ENCODE measurements at regions not wholly inside any gene's neighbourhood (a gene's known extent, or its start where the extent isn't known, plus 50 kb on each side); places are given as distances from the start of the nearest gene placed in this dataset.

- no peaks in the 10 kb centered on the region for H3K9me3 ChIP-seq (ENCODE audit: control insufficient read depth, insufficient read depth, low read length)
- no peaks in the 10 kb centered on the region for H4K20me1 ChIP-seq (ENCODE audit: control insufficient read depth, insufficient read depth, low read depth, low read length)
- no peak overlapping the region for H3K4me2 ChIP-seq (ENCODE audit: low read length)
- H3F3A ChIP-seq (ENCODE audit: control insufficient read depth, insufficient read depth), result no peaks in the 10 kb centered on the region
- TF ChIP-seq, protein P1, sequence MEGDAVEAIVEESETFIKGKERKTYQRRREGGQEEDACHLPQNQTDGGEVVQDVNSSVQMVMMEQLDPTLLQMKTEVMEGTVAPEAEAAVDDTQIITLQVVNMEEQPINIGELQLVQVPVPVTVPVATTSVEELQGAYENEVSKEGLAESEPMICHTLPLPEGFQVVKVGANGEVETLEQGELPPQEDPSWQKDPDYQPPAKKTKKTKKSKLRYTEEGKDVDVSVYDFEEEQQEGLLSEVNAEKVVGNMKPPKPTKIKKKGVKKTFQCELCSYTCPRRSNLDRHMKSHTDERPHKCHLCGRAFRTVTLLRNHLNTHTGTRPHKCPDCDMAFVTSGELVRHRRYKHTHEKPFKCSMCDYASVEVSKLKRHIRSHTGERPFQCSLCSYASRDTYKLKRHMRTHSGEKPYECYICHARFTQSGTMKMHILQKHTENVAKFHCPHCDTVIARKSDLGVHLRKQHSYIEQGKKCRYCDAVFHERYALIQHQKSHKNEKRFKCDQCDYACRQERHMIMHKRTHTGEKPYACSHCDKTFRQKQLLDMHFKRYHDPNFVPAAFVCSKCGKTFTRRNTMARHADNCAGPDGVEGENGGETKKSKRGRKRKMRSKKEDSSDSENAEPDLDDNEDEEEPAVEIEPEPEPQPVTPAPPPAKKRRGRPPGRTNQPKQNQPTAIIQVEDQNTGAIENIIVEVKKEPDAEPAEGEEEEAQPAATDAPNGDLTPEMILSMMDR (IDR thresholded peaks at IDR 0.05; ENCODE audit: low read depth, low read length, poor library complexity, severe bottlenecking), result no peak
- TF ChIP-seq EZH2phosphoT487 (IDR thresholded peaks at IDR 0.05; ENCODE audit: borderline replicate concordance, low read length), result no peak
- no peak overlapping the region for H3K27ac ChIP-seq (ENCODE audit: low read depth, low read length)
- H3K36me3 ChIP-seq (ENCODE audit: control insufficient read depth, low read length), result no peaks in the 10 kb centered on the region
- no peaks in the 10 kb centered on the region for H3K27me3 ChIP-seq (ENCODE audit: control insufficient read depth, low read length)
- no peaks in the 10 kb centered on the region for H3K79me2 ChIP-seq (ENCODE audit: control insufficient read depth, low read length)
- no peak overlapping the region for H3K4me3 ChIP-seq (ENCODE audit: low read length)
- no peaks in the 10 kb centered on the region for H3K4me1 ChIP-seq (ENCODE audit: control insufficient read depth, low read length)
- no peaks in the 10 kb centered on the region for H3K9me2 ChIP-seq (replicated peaks; ENCODE audit: control insufficient read depth, low read length)
These were observed 1600.2 kb downstream of the PCDH9 start for GRCh38 chr13:65629926-65630325.

DNA sequence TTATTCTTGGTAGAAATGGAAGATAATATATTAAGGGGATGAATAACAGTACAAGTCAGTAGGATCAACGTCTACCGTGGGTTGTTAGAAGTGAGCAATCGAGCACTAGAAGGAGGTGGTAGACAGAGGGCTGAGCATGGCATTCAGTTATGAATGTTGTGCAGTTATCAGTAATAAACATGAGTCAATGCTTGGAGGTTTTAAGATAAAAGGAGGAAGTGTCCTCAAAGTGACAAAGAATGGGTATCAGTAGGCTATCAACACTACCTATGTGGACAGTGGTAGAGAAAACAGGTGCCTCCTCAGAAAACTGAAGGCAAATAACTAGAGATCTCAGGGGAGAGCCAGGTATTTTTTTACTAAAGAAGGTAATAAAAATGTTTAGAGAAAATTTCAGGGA, 1607.0 kb downstream of the PCDH9 start:
- no peak for TF ChIP-seq EZH2phosphoT487 (IDR thresholded peaks at IDR 0.05; ENCODE audit: borderline replicate concordance, low read length)
- TF ChIP-seq, protein P1 (IDR thresholded peaks at IDR 0.05; ENCODE audit: low read depth, low read length, poor library complexity, severe bottlenecking), result no peak
- H3F3A ChIP-seq (ENCODE audit: control insufficient read depth, insufficient read depth), result no peaks in the 10 kb centered on the region
- no peaks in the 10 kb centered on the region for H3K27me3 ChIP-seq (ENCODE audit: control insufficient read depth, low read length)
- no peaks in the 10 kb centered on the region for H3K36me3 ChIP-seq (ENCODE audit: control insufficient read depth, low read length)
- H3K9me3 ChIP-seq (ENCODE audit: control insufficient read depth, insufficient read depth, low read length), result no peaks in the 10 kb centered on the region
- H3K9me2 ChIP-seq (replicated peaks; ENCODE audit: control insufficient read depth, low read length), result no peaks in the 10 kb centered on the region
- no peak overlapping the region for H3K4me3 ChIP-seq (ENCODE audit: low read length)
- no peaks in the 10 kb centered on the region for H4K20me1 ChIP-seq (ENCODE audit: control insufficient read depth, insufficient read depth, low read depth, low read length)
- no peak overlapping the region for H3K27ac ChIP-seq (ENCODE audit: low read depth, low read length)
- H3K4me2 ChIP-seq (ENCODE audit: low read length), result no peak overlapping the region
- no peaks in the 10 kb centered on the region for H3K4me1 ChIP-seq (ENCODE audit: control insufficient read depth, low read length)
- no peaks in the 10 kb centered on the region for H3K79me2 ChIP-seq (ENCODE audit: control insufficient read depth, low read length)

DNA sequence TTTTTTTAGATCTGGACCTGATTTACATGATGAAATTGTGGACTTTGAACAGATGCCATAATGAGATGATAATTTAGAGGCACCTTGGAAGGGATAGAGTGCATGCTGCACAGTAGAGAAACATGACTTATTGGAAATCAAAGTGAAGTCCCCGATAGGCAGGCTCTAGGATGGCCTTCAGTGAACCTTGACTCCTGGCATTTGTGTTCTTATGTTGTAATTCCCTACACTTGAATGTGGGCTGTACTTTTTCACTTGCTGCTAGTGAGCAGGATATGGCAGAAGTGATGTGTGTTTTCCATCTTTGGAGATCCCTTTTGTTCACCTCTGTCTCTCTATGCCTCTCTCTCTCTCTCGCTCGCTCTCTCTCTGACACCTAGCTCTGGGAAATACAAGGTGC, 1614.6 kb downstream of the PCDH9 start:
- no peak overlapping the region for H3K4me3 ChIP-seq (ENCODE audit: low read length)
- H3K79me2 ChIP-seq (ENCODE audit: control insufficient read depth, low read length), result no peaks in the 10 kb centered on the region
- no peaks in the 10 kb centered on the region for H3K36me3 ChIP-seq (ENCODE audit: control insufficient read depth, low read length)
- no peaks in the 10 kb centered on the region for H3K4me1 ChIP-seq (ENCODE audit: control insufficient read depth, low read length)
- H4K20me1 ChIP-seq (ENCODE audit: control insufficient read depth, insufficient read depth, low read depth, low read length), result no peaks in the 10 kb centered on the region
- no peak overlapping the region for H3K27ac ChIP-seq (ENCODE audit: low read depth, low read length)
- H3K9me3 ChIP-seq (ENCODE audit: control insufficient read depth, insufficient read depth, low read length), result no peaks in the 10 kb centered on the region
- H3K27me3 ChIP-seq (ENCODE audit: control insufficient read depth, low read length), result no peaks in the 10 kb centered on the region
- H3F3A ChIP-seq (ENCODE audit: control insufficient read depth, insufficient read depth), result no peaks in the 10 kb centered on the region
- TF ChIP-seq EZH2phosphoT487 (IDR thresholded peaks at IDR 0.05; ENCODE audit: borderline replicate concordance, low read length), result no peak
- TF ChIP-seq, protein P1 (IDR thresholded peaks at IDR 0.05; ENCODE audit: low read depth, low read length, poor library complexity, severe bottlenecking), result no peak
- no peak overlapping the region for H3K4me2 ChIP-seq (ENCODE audit: low read length)
- H3K9me2 ChIP-seq (replicated peaks; ENCODE audit: control insufficient read depth, low read length), result no peaks in the 10 kb centered on the region

- H3K4me2 ChIP-seq (ENCODE audit: low read length), result no peak overlapping the region
- no peaks in the 10 kb centered on the region for H3K27me3 ChIP-seq (ENCODE audit: control insufficient read depth, low read length)
- no peaks in the 10 kb centered on the region for H3K4me1 ChIP-seq (ENCODE audit: control insufficient read depth, low read length)
- no peaks in the 10 kb centered on the region for H3F3A ChIP-seq (ENCODE audit: control insufficient read depth, insufficient read depth)
- H3K27ac ChIP-seq (ENCODE audit: low read depth, low read length), result no peak overlapping the region
- no peaks in the 10 kb centered on the region for H4K20me1 ChIP-seq (ENCODE audit: control insufficient read depth, insufficient read depth, low read depth, low read length)
- no peaks in the 10 kb centered on the region for H3K9me3 ChIP-seq (ENCODE audit: control insufficient read depth, insufficient read depth, low read length)
- no peaks in the 10 kb centered on the region for H3K36me3 ChIP-seq (ENCODE audit: control insufficient read depth, low read length)
- no peaks in the 10 kb centered on the region for H3K9me2 ChIP-seq (replicated peaks; ENCODE audit: control insufficient read depth, low read length)
- H3K4me3 ChIP-seq (ENCODE audit: low read length), result no peak overlapping the region
- H3K79me2 ChIP-seq (ENCODE audit: control insufficient read depth, low read length), result no peaks in the 10 kb centered on the region
- TF ChIP-seq, protein P1 (IDR thresholded peaks at IDR 0.05; ENCODE audit: low read depth, low read length, poor library complexity, severe bottlenecking), result peak; percentile 63
- no peak for TF ChIP-seq EZH2phosphoT487 (IDR thresholded peaks at IDR 0.05; ENCODE audit: borderline replicate concordance, low read length)
These were observed 1617.1 kb downstream of the PCDH9 start for GRCh38 chr13:65613004-65613403.
